ENCODE measurements at regions not wholly inside any gene's neighbourhood (a gene's known extent, or its start where the extent isn't known, plus 50 kb on each side); places are given as distances from the start of the nearest gene placed in this dataset.

DNA sequence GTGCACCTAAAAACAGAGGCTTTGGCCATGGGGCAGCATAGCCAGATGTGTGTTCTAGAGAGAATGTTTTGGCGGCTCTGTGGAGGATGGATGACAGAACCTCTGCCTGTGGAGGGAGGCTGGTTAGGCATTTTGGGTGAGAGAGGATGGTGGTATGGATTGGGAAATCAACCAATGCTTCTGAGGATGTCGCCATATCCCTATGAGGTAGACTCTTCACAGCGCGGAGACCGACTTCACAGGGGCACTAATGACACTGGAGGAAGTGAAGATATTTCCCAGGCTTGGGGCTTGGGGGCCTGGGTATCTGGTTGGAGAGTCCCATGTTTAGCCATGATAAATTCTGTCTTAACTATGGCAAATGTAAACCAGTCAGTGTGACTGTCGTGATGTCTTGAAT lies 140.6 kb upstream of the KLF4 start:
- H3K4me3 ChIP-seq (ENCODE audit: low read depth, low read length): no peak overlapping the region
- no peak for DNase-seq (ENCODE audit: low read depth in 4 of 6, low spot score in 6 of 6)
- H3K36me3 ChIP-seq (ENCODE audit: control insufficient read depth, insufficient read depth, low read length): no peaks in the 10 kb centered on the region
- H3K4me1 ChIP-seq (ENCODE audit: control insufficient read depth, insufficient read depth, low read length): peaks cover 8% of the 10 kb centered on the region
- no peaks in the 10 kb centered on the region for H3K27me3 ChIP-seq (ENCODE audit: control insufficient read depth, insufficient read depth, low read length)
- WGBS (ENCODE audit: insufficient coverage): 100% methylated on average over 5 of the region's 6 CpGs
- no peak overlapping the region for H3K27ac ChIP-seq (ENCODE audit: low read depth, low read length)
- H3K9me3 ChIP-seq (ENCODE audit: control insufficient read depth, insufficient read depth, low read length): no peaks in the 10 kb centered on the region

DNA sequence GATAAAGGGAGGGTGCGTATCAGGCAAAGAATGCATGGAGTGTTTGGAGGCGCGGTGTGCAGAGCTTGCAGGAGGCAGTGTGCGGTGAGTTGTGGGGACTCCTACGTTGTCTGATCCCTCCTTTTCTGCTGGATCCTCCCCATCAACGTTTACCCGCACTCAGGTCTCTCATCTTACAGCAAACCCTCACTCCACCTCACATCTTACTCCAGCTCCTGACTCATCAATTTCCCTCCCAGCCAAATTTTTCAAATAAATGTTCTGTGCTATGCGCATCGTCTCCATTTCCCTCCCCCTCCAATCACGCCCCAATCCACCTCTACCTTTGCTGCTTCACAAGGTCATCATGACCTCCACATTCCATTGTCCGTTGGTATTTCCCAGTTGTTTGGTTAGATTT lies 138.9 kb upstream of the KLF4 start:
- WGBS (ENCODE audit: insufficient coverage): 90% methylated on average over 5 of the region's 11 CpGs
- Histone ChIP-seq H3K4me3 (ENCODE audit: low read depth, low read length) (no peak overlapping the region), H3K27me3 (ENCODE audit: control insufficient read depth, insufficient read depth, low read length) (no peaks in the 10 kb centered on the region), H3K4me1 (ENCODE audit: control insufficient read depth, insufficient read depth, low read length) (peaks cover 8% of the 10 kb centered on the region), H3K36me3 (ENCODE audit: control insufficient read depth, insufficient read depth, low read length) (no peaks in the 10 kb centered on the region), H3K9me3 (ENCODE audit: control insufficient read depth, insufficient read depth, low read length) (no peaks in the 10 kb centered on the region), H3K27ac (ENCODE audit: low read depth, low read length) (no peak overlapping the region)
- no peak for DNase-seq (ENCODE audit: low read depth in 4 of 6, low spot score in 6 of 6)

DNA sequence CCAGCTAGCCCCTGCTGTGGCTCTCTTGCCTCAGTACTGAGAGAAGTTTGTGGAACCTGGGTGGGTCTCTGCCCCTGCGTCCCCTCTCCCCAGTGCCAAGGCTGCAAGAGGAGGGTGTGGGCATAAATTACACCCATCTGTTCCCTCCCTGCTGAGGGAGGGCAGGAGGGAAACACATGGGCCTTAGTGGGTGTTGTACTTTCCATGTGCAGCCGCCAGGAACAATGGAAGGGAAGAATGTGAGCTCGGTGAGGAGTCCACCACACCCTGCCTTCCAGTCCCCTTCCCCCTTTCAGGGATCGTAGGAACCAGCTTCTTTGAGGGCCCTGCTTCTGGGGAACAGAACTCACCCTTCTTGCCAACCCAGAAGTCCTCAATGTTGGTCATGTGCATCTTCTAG lies 138.2 kb upstream of the KLF4 start:
- 33% methylated on average over 1 of the region's 4 CpGs for WGBS (ENCODE audit: insufficient coverage)

DNA sequence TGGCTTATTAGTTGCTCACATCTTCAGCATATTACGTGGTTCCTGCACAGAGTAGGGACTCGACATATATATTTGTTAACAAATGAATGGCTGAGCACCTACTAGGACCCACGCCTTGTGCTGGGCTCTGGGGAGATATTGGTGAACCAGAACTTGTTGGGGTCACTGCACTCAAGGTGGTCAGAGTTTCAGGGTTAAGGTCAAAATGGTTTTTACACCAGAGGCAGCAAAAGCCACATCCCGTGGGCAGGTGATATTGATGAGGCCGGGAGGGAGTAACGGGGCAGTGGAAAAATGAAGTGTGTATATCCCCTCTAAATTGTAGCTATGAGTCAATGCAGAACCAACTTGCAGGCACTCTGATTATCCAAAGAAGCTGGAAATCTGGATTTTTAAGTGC lies 136.5 kb upstream of the KLF4 start:
- WGBS (ENCODE audit: insufficient coverage): 100% methylated on average over 2 of the region's 6 CpGs
- Histone ChIP-seq H3K36me3 (ENCODE audit: control insufficient read depth, insufficient read depth, low read length) (no peaks in the 10 kb centered on the region), H3K9me3 (ENCODE audit: control insufficient read depth, insufficient read depth, low read length) (no peaks in the 10 kb centered on the region), H3K4me1 (ENCODE audit: control insufficient read depth, insufficient read depth, low read length) (peaks cover 3% of the 10 kb centered on the region), H3K27ac (ENCODE audit: low read depth, low read length) (no peak overlapping the region), H3K27me3 (ENCODE audit: control insufficient read depth, insufficient read depth, low read length) (no peaks in the 10 kb centered on the region), H3K4me3 (ENCODE audit: low read depth, low read length) (no peak overlapping the region)
- no peak for DNase-seq (ENCODE audit: low read depth in 4 of 6, low spot score in 6 of 6)

More for the DNA sequence above, 138.2 kb upstream of the KLF4 start:
- H3K4me1 ChIP-seq (ENCODE audit: control insufficient read depth, insufficient read depth, low read length): peaks cover 8% of the 10 kb centered on the region
- no peaks in the 10 kb centered on the region for H3K36me3 ChIP-seq (ENCODE audit: control insufficient read depth, insufficient read depth, low read length)
- no peak for DNase-seq (ENCODE audit: low read depth in 4 of 6, low spot score in 6 of 6)
- no peaks in the 10 kb centered on the region for H3K9me3 ChIP-seq (ENCODE audit: control insufficient read depth, insufficient read depth, low read length)
- H3K27me3 ChIP-seq (ENCODE audit: control insufficient read depth, insufficient read depth, low read length): no peaks in the 10 kb centered on the region
- no peak overlapping the region for H3K27ac ChIP-seq (ENCODE audit: low read depth, low read length)
- no peak overlapping the region for H3K4me3 ChIP-seq (ENCODE audit: low read depth, low read length)

DNA sequence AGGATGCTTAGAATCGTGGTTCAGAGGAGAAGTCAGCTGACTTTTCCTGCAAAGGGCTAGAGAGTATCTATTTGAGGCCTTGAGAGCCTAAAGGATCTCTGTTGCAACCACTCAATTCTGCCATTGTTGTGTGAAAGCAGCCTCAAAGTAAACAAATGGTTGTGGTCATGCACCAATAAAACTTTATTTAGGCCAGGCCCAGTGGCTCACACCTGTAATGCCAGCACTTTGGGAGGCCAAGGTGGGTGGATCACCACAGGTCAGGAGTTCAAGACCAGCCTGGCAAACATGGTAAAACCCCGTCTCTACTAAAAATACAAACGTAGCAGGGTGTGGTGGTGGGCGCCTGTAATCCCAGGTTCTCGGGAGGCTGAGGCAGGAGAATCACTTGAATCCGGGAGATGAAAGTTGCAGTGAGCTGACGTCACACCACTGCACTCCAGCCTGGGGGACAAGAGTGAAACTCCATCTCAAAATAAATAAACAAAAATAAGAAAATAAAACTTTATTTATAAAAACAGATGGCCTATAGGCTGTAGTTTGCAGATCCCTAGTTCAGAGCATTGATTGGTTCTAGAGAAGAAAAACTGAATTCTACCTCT lies 135.9 kb upstream of the KLF4 start:
- no peak for DNase-seq (ENCODE audit: low read depth in 4 of 6, low spot score in 6 of 6)
- Histone ChIP-seq H3K27ac (ENCODE audit: low read depth, low read length) (no peak overlapping the region), H3K4me1 (ENCODE audit: control insufficient read depth, insufficient read depth, low read length) (peaks cover 8% of the 10 kb centered on the region), H3K4me3 (ENCODE audit: low read depth, low read length) (no peak overlapping the region), H3K36me3 (ENCODE audit: control insufficient read depth, insufficient read depth, low read length) (no peaks in the 10 kb centered on the region), H3K9me3 (ENCODE audit: control insufficient read depth, insufficient read depth, low read length) (no peaks in the 10 kb centered on the region), H3K27me3 (ENCODE audit: control insufficient read depth, insufficient read depth, low read length) (no peaks in the 10 kb centered on the region)
- WGBS (ENCODE audit: insufficient coverage): 80% methylated on average over 2 of the region's 7 CpGs

DNA sequence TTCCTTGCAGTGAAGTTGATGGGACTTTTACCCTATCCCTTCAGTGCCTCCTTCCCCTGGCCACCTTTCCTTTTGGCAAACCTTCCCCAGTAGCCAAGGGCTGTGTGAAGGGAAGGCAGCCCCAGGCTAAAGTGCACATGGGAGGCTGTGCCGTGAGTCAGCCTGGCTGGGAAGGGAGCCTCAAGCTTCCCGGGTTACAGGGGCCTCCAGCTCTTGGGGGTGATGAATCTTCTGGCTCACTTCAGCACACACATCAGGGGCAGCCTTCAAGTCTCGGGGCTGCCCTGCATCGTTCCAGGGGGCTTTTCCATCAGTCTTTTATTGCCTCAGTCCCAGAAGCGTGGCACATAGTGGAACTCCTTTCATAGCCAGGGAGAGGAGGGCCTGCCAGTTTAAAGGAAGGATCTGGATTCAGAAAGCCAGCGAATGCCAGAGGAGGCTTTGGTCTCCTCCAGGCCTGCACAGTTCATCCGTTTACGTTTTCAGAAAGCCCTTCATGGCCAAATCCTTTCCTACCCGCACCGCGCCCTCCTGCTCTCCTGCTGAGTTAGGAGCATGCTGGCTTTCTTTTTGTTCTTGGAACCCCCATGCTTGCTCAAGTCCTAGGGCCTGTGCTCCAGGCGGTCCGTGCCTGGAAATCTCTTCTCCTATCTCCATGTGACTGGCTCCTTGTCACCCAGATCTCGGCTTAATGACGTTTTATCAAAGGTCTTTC lies 134.8 kb upstream of the KLF4 start:
- Histone ChIP-seq H3K27me3 (ENCODE audit: control insufficient read depth, insufficient read depth, low read length) (no peaks in the 10 kb centered on the region), H3K4me1 (ENCODE audit: control insufficient read depth, insufficient read depth, low read length) (peaks cover 8% of the 10 kb centered on the region), H3K27ac (ENCODE audit: low read depth, low read length) (no peak overlapping the region), H3K9me3 (ENCODE audit: control insufficient read depth, insufficient read depth, low read length) (no peaks in the 10 kb centered on the region), H3K36me3 (ENCODE audit: control insufficient read depth, insufficient read depth, low read length) (no peaks in the 10 kb centered on the region), H3K4me3 (ENCODE audit: low read depth, low read length) (no peak overlapping the region)
- DNase-seq (ENCODE audit: low read depth in 4 of 6, low spot score in 6 of 6): no peak
- WGBS (ENCODE audit: insufficient coverage): 75% methylated on average over 15 of the region's 15 CpGs

DNA sequence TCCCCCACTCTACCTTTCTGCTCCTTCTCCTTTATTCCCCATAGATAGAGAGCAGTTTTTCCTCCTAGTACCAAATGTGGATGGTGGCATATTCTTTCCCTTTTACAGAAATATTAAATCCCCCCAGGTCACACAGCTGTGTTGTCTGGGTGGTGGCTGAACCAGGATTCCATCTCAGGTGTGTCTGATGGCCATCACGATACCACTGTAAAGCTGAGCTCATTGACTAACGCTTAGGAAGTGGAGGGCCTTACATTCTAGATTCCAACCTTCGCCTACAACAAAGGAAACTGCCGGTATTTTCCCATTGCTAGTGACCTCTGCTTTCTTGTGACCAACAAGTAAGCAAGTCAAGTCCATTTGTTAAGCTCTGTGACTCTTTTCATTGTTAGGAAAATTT lies 131.9 kb upstream of the KLF4 start:
- Histone ChIP-seq H3K4me3 (ENCODE audit: low read depth, low read length) (no peak overlapping the region), H3K27ac (ENCODE audit: low read depth, low read length) (no peak overlapping the region), H3K4me1 (ENCODE audit: control insufficient read depth, insufficient read depth, low read length) (peaks cover 8% of the 10 kb centered on the region), H3K27me3 (ENCODE audit: control insufficient read depth, insufficient read depth, low read length) (no peaks in the 10 kb centered on the region), H3K36me3 (ENCODE audit: control insufficient read depth, insufficient read depth, low read length) (no peaks in the 10 kb centered on the region), H3K9me3 (ENCODE audit: control insufficient read depth, insufficient read depth, low read length) (no peaks in the 10 kb centered on the region)
- 92% methylated on average over 4 of the region's 4 CpGs for WGBS (ENCODE audit: insufficient coverage)
- DNase-seq (ENCODE audit: low read depth in 4 of 6, low spot score in 6 of 6): no peak

DNA sequence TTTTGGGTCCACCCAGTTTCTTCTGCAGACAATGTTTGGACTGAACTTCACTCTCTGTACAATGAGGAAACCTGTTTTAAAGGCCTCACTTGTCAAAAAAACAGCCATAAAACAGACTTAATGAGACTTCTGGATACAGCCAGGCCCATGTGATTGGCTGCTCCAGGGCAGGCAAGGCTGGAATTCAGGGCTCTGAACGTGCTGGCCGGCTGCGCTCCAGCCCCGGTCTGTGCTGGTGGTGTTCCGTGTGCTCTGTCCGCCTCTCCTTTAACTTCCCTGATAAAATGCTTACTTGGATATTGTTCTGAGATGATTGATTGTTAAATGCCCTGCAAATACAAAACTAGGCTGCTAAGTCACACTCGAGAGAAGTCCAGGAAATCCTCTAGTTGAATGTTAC lies 131.2 kb upstream of the KLF4 start:
- Histone ChIP-seq H3K27me3 (ENCODE audit: control insufficient read depth, insufficient read depth, low read length) (no peaks in the 10 kb centered on the region), H3K27ac (ENCODE audit: low read depth, low read length) (no peak overlapping the region), H3K9me3 (ENCODE audit: control insufficient read depth, insufficient read depth, low read length) (no peaks in the 10 kb centered on the region), H3K36me3 (ENCODE audit: control insufficient read depth, insufficient read depth, low read length) (no peaks in the 10 kb centered on the region), H3K4me1 (ENCODE audit: control insufficient read depth, insufficient read depth, low read length) (peaks cover 8% of the 10 kb centered on the region), H3K4me3 (ENCODE audit: low read depth, low read length) (no peak overlapping the region)
- peak in 1 of 6 donors; percentile 24 for DNase-seq (ENCODE audit: low read depth in 4 of 6, low spot score in 6 of 6)
- 37% methylated on average over 7 of the region's 7 CpGs for WGBS (ENCODE audit: insufficient coverage)

DNA sequence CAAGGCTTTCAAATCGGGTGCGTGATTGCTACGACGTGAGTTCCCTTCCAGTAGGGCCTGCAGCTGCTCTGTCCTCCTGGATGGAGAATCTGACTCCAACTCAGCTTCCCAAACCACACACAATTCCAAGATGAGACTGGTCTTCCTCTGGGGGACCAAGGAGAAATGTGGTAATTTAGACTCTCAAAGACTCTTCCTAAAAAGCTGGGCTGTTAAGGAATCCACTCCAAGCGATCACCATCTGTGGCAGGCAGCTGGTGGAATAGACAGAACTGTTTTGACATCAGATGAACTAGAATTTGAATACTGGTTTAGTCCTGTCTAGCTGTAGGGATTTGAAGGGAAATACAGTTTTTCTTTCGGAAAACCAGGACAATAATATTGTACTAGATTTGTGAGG lies 130.7 kb upstream of the KLF4 start:
- no peak overlapping the region for H3K4me3 ChIP-seq (ENCODE audit: low read depth, low read length)
- WGBS (ENCODE audit: insufficient coverage): 100% methylated on average over 5 of the region's 6 CpGs
- no peaks in the 10 kb centered on the region for H3K36me3 ChIP-seq (ENCODE audit: control insufficient read depth, insufficient read depth, low read length)
- no peaks in the 10 kb centered on the region for H3K9me3 ChIP-seq (ENCODE audit: control insufficient read depth, insufficient read depth, low read length)
- no peaks in the 10 kb centered on the region for H3K27me3 ChIP-seq (ENCODE audit: control insufficient read depth, insufficient read depth, low read length)
- no peak overlapping the region for H3K27ac ChIP-seq (ENCODE audit: low read depth, low read length)
- DNase-seq (ENCODE audit: low read depth in 4 of 6, low spot score in 6 of 6): peak in 1 of 6 donors; percentile 83
- peaks cover 8% of the 10 kb centered on the region for H3K4me1 ChIP-seq (ENCODE audit: control insufficient read depth, insufficient read depth, low read length)

DNA sequence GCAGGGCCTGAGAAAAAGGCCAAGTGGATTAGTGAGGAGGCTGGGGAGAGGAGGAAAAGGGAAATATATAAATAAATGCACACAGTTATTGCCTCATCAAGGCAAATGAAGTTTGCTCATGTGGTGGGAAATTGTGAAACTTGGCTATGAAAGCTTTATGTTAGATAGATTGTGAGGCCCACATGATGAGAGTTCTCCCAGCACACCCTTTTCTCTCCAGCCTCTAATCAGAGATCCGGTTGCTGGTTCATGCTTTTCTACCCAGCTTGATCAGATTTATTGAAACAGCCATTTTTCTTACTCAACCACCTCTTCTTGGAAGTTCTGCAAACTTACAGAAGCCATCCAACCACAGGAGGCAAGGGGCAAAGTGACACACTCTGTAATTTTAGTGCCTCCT lies 125.8 kb upstream of the KLF4 start:
- Histone ChIP-seq H3K9me3 (ENCODE audit: control insufficient read depth, insufficient read depth, low read length) (no peaks in the 10 kb centered on the region), H3K36me3 (ENCODE audit: control insufficient read depth, insufficient read depth, low read length) (no peaks in the 10 kb centered on the region), H3K4me1 (ENCODE audit: control insufficient read depth, insufficient read depth, low read length) (no peaks in the 10 kb centered on the region), H3K4me3 (ENCODE audit: low read depth, low read length) (no peak overlapping the region), H3K27me3 (ENCODE audit: control insufficient read depth, insufficient read depth, low read length) (no peaks in the 10 kb centered on the region), H3K27ac (ENCODE audit: low read depth, low read length) (no peak overlapping the region)
- no peak for DNase-seq (ENCODE audit: low read depth in 4 of 6, low spot score in 6 of 6)
- no CpG with 5 or more reads among the region's 1 CpG for WGBS (ENCODE audit: insufficient coverage)
